GM12891 (cell line): ENCODE measurements at regions not wholly inside any gene's neighbourhood (a gene's known extent, or its start where the extent isn't known, plus 50 kb on each side); places are given as distances from the start of the nearest gene placed in this dataset.

Experiments
- PAX5 ChIP-seq: IDR thresholded peaks from 2 replicates; pipeline ENCODE4 v1.6.1; 2011; ENCODE audit warnings: low read length, moderate library complexity, mild to moderate bottlenecking; ENCODE audit not compliant: insufficient read depth, severe bottlenecking
- POLR2A ChIP-seq: IDR thresholded peaks from 2 replicates; pipeline ENCODE4 v1.6.1; 2011; ENCODE audit warnings: low read depth, low read length, control low read depth
- POLR2AphosphoS5 ChIP-seq: IDR thresholded peaks from 2 replicates; pipeline ENCODE4 v1.6.1; 2011; ENCODE audit warnings: low read depth, low read length, control low read depth
- POU2F2 ChIP-seq: IDR thresholded peaks from 2 replicates; pipeline ENCODE4 v1.6.1; 2011; ENCODE audit warnings: low read depth, mild to moderate bottlenecking, control low read depth, low read length, moderate library complexity
- TAF1 ChIP-seq: IDR thresholded peaks from 2 replicates; pipeline ENCODE4 v1.6.1; 2011; ENCODE audit warnings: low read depth, low read length, control low read depth

- TF ChIP-seq POLR2A (no peak), POLR2AphosphoS5 (no peak), TAF1 (no peak), PAX5 (no peak), POU2F2 (no peak)
Observed at GRCh38 chr10:2878818-2879217, 188.5 kb upstream of the PFKP start.
